ENCODE measurements at regions not wholly inside any gene's neighbourhood (a gene's known extent, or its start where the extent isn't known, plus 50 kb on each side); places are given as distances from the start of the nearest gene placed in this dataset.
"Not testable (repeated sequence)": the region's sequence is repeated elsewhere in the genome, so short reads cannot be mapped to it uniquely, and the experiment has no call there.

DNA sequence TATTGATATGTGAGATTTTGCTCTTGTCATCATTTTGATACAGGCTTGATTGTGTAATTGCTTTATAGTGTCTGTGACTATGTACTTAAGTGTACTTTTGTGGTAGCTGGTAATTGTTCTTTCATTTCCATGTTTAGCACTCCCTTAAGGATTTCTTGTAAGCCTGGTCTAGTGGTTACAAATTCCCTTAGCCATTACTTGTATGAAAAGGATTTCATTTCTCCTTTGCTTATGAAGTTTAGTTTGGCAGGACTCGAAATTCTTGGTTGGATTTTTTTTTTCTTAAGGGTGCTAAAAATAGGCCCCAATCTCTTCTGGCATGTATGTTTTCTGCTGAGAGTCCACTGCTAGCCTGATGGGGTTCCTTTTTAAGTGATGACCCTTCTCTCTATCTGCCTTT lies 346.8 kb downstream of the JRKL start:
- intact Hi-C loops (cut with DNase I) = no loop called here
- 33 to 52% methylated on average over 1 of the region's 1 CpG for whole genome bisulfite sequencing, 2 donors
- H3K36me3 ChIP-seq = no peaks in the 10 kb centered on the region
- no peak overlapping the region for H3K4me3 ChIP-seq
- no peaks in the 10 kb centered on the region for H3K4me1 ChIP-seq
- no peaks in the 10 kb centered on the region for H3K9me3 ChIP-seq
- TF ChIP-seq CTCF (IDR thresholded peaks at IDR 0.05) (no peak), POLR2A (IDR thresholded peaks at IDR 0.05) (no peak)
- H3K27ac ChIP-seq = no peak overlapping the region
- no peak for DNase-seq
- H3K27me3 ChIP-seq = no peaks in the 10 kb centered on the region

DNA sequence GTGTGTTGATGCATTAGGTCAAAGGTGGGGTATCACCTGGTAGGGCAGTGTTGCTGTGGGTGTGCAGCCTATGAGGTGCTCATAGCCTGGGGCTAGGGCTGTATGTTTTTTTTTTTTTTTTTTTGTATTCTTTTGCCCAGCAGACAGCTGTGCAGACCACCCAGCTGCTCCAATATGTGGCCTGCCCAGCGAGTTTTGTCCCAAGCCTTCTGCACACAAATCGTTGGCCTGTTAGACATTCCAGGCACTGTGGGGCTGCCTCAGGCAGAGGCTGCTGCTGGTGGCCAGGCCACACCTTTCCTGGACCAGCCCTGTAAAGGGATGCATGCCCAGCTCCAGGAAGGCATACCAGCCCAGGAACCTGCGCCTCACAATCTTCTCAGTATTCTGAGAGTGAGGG lies 348.5 kb downstream of the JRKL start:
- no peak for TF ChIP-seq POLR2A (IDR thresholded peaks at IDR 0.05)
- TF ChIP-seq CTCF (IDR thresholded peaks at IDR 0.05) = no peak

DNA sequence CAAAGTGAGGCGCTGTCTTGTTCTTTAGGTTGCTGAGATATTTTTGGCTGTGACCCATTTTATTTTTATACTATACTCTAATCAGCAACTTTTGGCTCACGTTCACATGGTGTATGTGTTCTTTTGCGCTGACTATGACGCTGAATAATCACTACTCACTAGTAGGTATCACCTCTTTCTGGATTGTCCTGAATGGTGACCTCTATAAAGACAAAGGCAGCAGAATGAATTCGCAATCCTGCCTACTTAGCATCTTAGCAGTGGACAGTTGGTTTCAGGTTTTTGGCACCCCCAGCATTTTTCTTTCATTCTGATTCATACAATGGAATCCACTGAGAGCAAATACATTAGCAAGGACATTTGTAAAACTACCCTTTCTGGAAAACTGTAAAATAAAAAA lies 351.3 kb downstream of the JRKL start:
- Histone ChIP-seq H3K4me1 (no peaks in the 10 kb centered on the region), H3K27ac (no peak overlapping the region), H3K27me3 (no peaks in the 10 kb centered on the region), H3K9me3 (no peaks in the 10 kb centered on the region), H3K4me3 (no peak overlapping the region), H3K36me3 (no peaks in the 10 kb centered on the region)
- intact Hi-C loops (cut with DNase I) = no loop called here
- no peak for TF ChIP-seq POLR2A (IDR thresholded peaks at IDR 0.05)
- no peak for TF ChIP-seq CTCF (IDR thresholded peaks at IDR 0.05)
- no peak for DNase-seq
- WGBS, 2 donors = 78 to 81% methylated on average over 5 of the region's 5 CpGs

More for the DNA sequence above, 348.5 kb downstream of the JRKL start:
- H3K36me3 ChIP-seq = no peaks in the 10 kb centered on the region
- no peaks in the 10 kb centered on the region for H3K9me3 ChIP-seq
- intact Hi-C loops (cut with DNase I) = no loop called here
- no peak overlapping the region for H3K4me3 ChIP-seq
- no peaks in the 10 kb centered on the region for H3K4me1 ChIP-seq
- H3K27me3 ChIP-seq = no peaks in the 10 kb centered on the region
- 70 to 95% methylated on average over 3 of the region's 3 CpGs for WGBS, 2 donors
- DNase-seq = no peak
- H3K27ac ChIP-seq = no peak overlapping the region

DNA sequence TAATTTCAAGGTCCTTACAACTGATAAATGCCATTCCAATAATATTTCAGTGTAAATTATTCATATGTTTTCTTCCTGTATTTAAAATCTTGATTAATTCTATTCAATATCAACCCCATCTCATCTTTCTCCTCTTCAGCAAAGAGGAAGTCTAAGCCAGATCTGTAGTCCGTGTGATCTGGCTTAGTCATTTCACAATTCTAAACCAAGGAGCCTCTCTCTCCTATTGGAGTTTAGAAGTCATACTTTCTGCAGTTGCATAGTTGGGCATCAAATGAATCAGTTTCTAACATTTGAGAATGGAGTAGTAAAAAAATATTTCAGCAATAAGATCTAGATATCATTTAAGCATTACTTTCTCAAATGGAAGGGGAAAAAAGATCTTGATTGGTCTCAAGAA lies 354.9 kb downstream of the JRKL start:
- Histone ChIP-seq H3K4me1 (no peaks in the 10 kb centered on the region), H3K27me3 (no peaks in the 10 kb centered on the region), H3K27ac (no peak overlapping the region), H3K4me3 (no peak overlapping the region), H3K36me3 (no peaks in the 10 kb centered on the region), H3K9me3 (no peaks in the 10 kb centered on the region)
- intact Hi-C loops (cut with DNase I) = no loop called here
- DNase-seq = no peak
- TF ChIP-seq CTCF (IDR thresholded peaks at IDR 0.05) (no peak), POLR2A (IDR thresholded peaks at IDR 0.05) (no peak)
- WGBS, 2 donors = 0 to 79% methylated on average over 1 of the region's 1 CpG

- Histone ChIP-seq H3K4me3 (no peak overlapping the region), H3K36me3 (no peaks in the 10 kb centered on the region), H3K27me3 (no peaks in the 10 kb centered on the region), H3K27ac (no peak overlapping the region), H3K9me3 (no peaks in the 10 kb centered on the region), H3K4me1 (no peaks in the 10 kb centered on the region)
- DNase-seq = no peak
- WGBS, 2 donors = 46 to 47% methylated on average over 2 of the region's 2 CpGs
- no peak for TF ChIP-seq POLR2A (IDR thresholded peaks at IDR 0.05)
- TF ChIP-seq CTCF (IDR thresholded peaks at IDR 0.05) = no peak
- intact Hi-C loops (cut with DNase I) = no loop called here
Observed at GRCh38 chr11:96748639-96749370, 359.0 kb downstream of the JRKL start.

DNA sequence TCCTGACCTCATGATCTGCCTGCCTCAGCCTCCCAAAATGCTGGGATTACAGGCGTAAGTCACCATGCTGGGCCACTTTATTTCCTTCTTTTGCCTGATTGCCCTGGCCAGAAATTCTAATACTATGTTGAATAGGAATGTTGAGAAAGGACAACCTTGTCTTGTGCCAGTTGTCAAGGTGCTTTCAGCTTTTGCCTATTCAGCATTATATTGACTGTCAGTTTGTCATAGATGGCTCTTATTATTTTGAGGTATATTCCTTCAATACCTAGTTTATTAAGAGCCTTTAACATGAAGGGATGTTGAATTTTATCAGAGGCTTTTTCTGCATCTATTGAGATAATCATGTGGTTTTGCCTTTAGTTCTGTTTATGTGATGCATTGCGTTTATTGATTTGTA lies 362.0 kb downstream of the JRKL start:
- intact Hi-C loops (cut with DNase I); H3K4me3 ChIP-seq; H3K4me1 ChIP-seq; DNase-seq; H3K9me3 ChIP-seq; H3K36me3 ChIP-seq; H3K27me3 ChIP-seq; H3K27ac ChIP-seq: not testable (repeated sequence)
- WGBS, 2 donors = 81 to 97% methylated on average over 2 of the region's 2 CpGs

Data from esophagus squamous epithelium (tissue), 5 donors.